Epithelial cell of esophagus (primary cell): ENCODE measurements at regions not wholly inside any gene's neighbourhood (a gene's known extent, or its start where the extent isn't known, plus 50 kb on each side); places are given as distances from the start of the nearest gene placed in this dataset.
A peak's percentile ranks its signal among the peaks of the same experiment; 100 is the strongest.
"Not testable (repeated sequence)": the region's sequence is repeated elsewhere in the genome, so short reads cannot be mapped to it uniquely, and the experiment has no call there.

Source experiments
- DNase-seq: peaks from one replicate; pipeline ENCODE4 v3.0.0; 2010; ENCODE audit warnings: low read depth
- H3K4me3 ChIP-seq: 2 replicates; pipeline ENCODE4 v1.5.1; 2011; ENCODE audit warnings: mild to moderate bottlenecking, low read length, control low read depth
- TF ChIP-seq, protein P1 (sequence below): IDR thresholded peaks from 2 replicates; pipeline ENCODE4 v1.5.1; 2011; ENCODE audit warnings: low read depth, mild to moderate bottlenecking, low read length, control low read depth, inconsistent platforms; ENCODE audit not compliant: insufficient read depth; ENCODE audit errors: missing control alignments

DNA sequence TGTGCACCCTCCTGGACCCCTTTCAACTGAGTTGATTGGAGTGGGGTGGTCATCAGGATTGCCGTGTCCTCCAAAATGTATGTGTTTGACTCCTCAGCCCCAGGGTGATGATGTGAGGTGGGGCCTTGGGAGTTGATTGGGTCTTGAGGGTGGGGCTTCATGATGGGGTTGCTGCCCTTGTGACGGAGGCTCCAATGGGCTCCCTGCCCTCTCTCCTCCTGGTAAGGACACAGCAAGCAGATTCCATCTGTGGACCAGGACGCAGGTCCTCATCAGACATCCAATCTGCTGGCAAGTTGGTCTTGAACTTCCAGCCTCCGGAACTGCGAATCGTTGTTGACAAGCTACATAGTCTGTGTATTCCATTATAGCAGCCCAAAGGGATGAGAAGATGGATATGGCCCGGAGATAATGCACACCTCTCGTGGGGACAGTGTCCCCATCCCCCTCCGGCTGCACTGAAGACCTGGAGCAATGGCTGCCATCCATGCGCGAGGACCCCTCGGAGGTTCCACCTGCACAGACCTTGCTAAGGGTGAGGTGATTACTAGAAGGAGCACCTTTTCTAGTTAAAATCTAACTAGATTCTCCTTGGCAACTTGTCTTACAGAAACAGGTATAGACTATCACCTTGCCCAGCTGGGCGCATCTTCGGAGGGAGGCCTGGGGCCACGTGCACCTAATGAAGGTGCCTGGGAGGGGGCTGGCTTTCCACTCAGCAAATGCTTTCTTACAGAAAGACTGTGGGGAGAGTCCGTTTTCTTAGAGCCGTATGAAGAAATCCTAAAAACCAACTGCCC, 75.7 kb upstream of the IRX4 start:
- DNase-seq: no peak
- TF ChIP-seq, protein P1, sequence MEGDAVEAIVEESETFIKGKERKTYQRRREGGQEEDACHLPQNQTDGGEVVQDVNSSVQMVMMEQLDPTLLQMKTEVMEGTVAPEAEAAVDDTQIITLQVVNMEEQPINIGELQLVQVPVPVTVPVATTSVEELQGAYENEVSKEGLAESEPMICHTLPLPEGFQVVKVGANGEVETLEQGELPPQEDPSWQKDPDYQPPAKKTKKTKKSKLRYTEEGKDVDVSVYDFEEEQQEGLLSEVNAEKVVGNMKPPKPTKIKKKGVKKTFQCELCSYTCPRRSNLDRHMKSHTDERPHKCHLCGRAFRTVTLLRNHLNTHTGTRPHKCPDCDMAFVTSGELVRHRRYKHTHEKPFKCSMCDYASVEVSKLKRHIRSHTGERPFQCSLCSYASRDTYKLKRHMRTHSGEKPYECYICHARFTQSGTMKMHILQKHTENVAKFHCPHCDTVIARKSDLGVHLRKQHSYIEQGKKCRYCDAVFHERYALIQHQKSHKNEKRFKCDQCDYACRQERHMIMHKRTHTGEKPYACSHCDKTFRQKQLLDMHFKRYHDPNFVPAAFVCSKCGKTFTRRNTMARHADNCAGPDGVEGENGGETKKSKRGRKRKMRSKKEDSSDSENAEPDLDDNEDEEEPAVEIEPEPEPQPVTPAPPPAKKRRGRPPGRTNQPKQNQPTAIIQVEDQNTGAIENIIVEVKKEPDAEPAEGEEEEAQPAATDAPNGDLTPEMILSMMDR: no peak
- no peak overlapping the region for H3K4me3 ChIP-seq

DNA sequence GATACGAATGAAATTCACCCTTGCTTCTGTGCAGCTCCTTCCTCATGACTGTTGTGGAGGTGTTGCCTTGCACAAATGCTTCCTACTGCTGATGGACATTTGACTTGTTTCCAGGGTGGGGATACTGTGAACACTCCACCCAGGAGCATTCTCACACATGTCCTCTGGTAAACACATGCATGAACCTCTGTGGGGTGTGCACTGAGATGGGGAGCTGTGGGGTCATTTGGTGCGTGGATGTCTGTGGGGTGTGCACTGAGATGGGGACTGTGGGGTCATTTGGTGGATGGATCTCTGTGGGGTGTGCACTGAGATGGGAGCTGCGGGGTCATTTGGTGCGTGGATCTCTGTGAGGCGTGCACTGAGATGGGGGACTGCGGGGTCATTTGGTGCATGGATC, 72.9 kb upstream of the IRX4 start:
- H3K4me3 ChIP-seq: no peak overlapping the region
- TF ChIP-seq, protein P1: no peak
- no peak for DNase-seq

DNA sequence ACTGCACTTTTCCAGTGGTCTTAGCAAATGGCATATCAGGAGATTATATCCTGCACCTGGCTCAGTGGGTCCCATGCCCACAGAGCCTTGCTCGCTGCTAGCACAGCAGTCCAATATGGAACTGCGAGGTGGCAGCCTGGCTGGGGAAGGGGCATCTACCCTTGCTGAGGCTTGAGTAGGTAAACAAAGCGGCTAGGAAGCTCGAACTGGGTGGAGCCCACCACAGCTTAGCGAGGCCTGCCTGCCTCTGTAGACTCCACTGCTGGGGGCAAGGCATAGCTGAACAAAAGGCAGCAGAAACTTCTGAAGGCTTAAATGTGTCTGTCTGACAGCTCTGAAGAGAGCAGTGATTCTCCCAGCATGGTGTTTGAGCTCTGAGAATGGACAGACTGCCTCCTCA, 71.0 kb upstream of the IRX4 start:
- not testable (repeated sequence) for DNase-seq, H3K4me3 ChIP-seq

DNA sequence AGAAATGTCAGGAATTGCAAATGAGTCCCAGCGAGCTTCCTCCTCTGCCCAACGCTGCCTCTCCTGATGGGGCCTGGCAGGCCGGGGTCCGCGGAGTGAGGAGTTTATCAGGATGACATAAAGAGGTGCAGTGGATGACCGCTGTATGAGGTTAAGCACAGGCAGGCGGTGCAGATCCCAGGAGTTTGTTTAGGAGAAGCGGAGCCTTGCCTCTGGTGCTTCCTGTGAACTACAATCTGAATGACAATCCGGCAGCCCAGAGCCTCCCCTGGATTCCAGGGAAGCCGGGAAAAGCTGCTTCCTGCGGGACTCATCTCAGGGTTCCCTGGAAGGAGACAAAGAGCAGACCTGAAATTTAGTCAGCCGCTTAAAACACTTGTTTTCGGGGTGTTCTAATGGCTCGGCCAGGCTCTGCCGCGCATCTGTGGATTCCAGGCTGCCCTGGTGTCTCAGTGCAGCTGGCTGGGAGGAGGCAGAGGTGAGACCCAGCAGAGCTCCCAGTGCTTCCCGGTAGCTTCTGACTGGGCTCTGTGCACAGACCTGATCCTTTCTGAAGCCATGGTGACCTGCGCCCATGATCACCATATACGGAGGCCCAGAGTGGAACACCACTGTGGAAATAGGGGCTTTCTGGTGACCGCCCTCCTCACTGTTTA, 69.8 kb upstream of the IRX4 start:
- no peak overlapping the region for H3K4me3 ChIP-seq
- no peak for DNase-seq
- TF ChIP-seq, protein P1: no peak

DNA sequence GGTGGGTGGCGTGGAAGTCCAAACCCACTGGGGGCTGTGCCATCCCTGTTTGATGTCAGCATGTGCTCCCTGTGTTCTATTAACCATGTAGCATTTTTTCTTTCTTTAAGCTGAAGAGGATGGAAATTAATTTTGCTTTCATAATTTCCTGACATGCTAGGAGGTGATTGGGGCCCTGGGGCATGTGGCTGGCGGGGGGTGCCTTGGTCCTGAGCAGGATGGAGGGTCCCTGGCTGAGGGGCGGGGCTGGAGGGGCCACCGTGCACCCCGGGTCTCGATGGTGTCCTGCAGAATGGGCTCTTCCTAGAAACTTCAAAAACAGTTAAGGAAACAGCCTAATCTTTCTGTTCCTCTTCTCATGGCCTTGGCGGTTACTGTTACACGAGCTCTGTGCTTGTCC, 69.3 kb upstream of the IRX4 start:
- TF ChIP-seq, protein P1: no peak
- DNase-seq: no peak
- H3K4me3 ChIP-seq: no peak overlapping the region

DNA sequence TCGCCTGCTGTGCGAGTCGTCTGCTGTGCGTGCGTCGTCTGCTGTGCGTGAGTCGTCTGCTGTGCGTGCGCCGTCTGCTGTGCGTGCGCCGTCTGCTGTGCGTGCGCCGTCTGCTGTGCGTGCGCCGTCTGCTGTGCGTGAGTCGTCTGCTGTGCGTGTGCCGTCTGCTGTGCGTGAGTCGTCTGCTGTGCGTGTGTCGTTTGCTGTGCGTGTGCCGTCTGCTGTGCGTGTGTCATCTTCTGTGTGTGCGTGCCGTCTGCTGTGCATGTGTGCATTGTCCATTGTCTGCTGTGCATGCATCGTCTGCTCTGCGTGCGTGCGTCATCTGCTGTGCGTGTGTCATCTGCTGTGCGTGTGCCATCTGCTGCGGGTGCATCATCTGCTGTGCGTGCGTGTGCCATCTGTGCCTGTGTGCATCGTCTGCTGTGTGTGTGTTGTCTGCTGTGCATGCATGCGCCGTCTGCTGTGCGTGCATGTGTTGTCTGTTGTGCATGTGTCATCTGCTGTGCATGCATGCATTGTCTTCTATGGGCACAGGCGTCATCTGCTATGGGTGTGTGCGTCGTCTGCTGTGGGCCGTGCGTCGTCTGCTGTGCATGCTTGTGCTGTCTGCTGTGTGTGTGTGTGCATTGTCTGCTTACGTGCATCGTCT, 68.6 kb upstream of the IRX4 start:
- no peak for DNase-seq
- H3K4me3 ChIP-seq: no peak overlapping the region
- TF ChIP-seq, protein P1: no peak

DNA sequence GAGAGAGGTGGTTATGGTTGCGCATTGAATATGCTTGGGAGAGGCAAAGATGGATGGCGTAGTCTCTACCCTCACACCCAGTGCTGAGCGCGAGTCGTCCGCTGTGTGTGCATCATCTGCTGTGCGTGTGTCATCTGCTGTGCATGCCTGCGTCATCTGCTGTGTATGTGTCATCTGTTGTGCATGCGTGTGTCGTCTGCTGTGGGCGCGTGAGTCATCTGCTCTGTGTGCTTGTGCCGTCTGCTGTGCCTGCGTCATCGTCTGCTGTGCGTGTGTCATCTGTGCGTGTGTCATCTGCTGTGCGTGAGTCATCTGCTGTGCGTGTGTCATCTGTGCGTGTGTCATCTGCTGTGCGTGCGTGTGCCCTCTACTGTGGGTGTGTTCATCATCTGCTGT, 68.0 kb upstream of the IRX4 start:
- TF ChIP-seq, protein P1: no peak
- no peak overlapping the region for H3K4me3 ChIP-seq
- DNase-seq: peak; percentile 30
